Esophagus (tissue), 2 donors: ENCODE measurements at regions not wholly inside any gene's neighbourhood (a gene's known extent, or its start where the extent isn't known, plus 50 kb on each side); places are given as distances from the start of the nearest gene placed in this dataset.

Experiments
- H3K27ac ChIP-seq, 2 donors: one replicate each; pipeline ENCODE4 v1.5.1; 2013; ENCODE audit warnings: low read depth in 2 of 2, mild to moderate bottlenecking in 2 of 2, inconsistent platforms in 1 of 2, low read length in 1 of 2, moderate library complexity in 1 of 2
- H3K27me3 ChIP-seq, 2 donors: one replicate each; pipeline ENCODE4 v1.6.1; 2013; ENCODE audit warnings: low read length in 2 of 2, control low read depth in 1 of 2, mild to moderate bottlenecking in 1 of 2; ENCODE audit not compliant: insufficient read depth in 2 of 2, control insufficient read depth in 1 of 2
- H3K36me3 ChIP-seq, 2 donors: one replicate each; pipeline ENCODE4 v1.6.1; 2013; ENCODE audit warnings: low read length in 1 of 2; ENCODE audit not compliant: control insufficient read depth in 2 of 2, insufficient read depth in 2 of 2
- H3K4me1 ChIP-seq, 2 donors: one replicate each; pipeline ENCODE4 v1.6.1; 2013; ENCODE audit warnings: low read length in 1 of 2; ENCODE audit not compliant: control insufficient read depth in 2 of 2, insufficient read depth in 2 of 2
- H3K4me3 ChIP-seq, 2 donors: one replicate each; pipeline ENCODE4 v1.5.1; 2013; ENCODE audit warnings: low read length in 2 of 2, mild to moderate bottlenecking in 2 of 2, low read depth in 1 of 2, moderate library complexity in 1 of 2
- H3K9me3 ChIP-seq, 2 donors: one replicate each; pipeline ENCODE4 v1.6.1; 2013; ENCODE audit warnings: mild to moderate bottlenecking in 2 of 2, low read depth in 1 of 2, low read length in 1 of 2, moderate library complexity in 1 of 2; ENCODE audit not compliant: control insufficient read depth in 2 of 2, insufficient read depth in 1 of 2
- WGBS, 2 donors: extraction: QIAGEN DNeasy Blood & Tissue Kit; methylation state at CpG; one replicate each; pipeline ENCODE4 v1.1.7; 2013; 5-methylcytosine and 5-hydroxymethylcytosine counted together
- donor health status: healthy with polysubstance abuse.
- donor health status: Bipolar disorder and iron deficiency.

DNA sequence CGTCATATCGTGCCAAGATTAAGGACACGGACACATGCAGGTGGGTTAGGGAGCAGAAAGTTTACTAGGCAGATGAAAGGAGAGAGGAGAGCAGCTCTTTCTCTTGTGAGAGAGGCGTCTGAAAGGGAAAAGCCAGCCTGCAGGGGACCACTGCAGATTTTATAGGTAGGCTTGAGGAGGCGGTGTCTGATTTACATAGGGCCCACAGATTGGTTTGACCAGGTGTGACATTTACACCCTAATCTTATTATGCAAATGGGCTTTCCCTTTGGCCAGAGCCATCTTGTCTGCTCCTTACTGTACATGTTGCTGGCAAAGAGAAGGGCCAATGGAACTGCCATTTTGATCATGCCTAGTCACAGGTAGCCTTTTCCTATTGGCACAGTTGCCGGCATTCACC, 137.2 kb upstream of the TAF11L2 start:
- H3K9me3 ChIP-seq: no peaks in the 10 kb centered on the region
- no peak overlapping the region for H3K4me3 ChIP-seq
- H3K27me3 ChIP-seq: no peaks in the 10 kb centered on the region
- H3K27ac ChIP-seq: no peak overlapping the region
- H3K36me3 ChIP-seq: no peaks in the 10 kb centered on the region
- 92 to 94% methylated on average over 6 of the region's 6 CpGs for WGBS, 2 donors
- H3K4me1 ChIP-seq: peaks cover 0 to 2% of the 10 kb centered on the region in 2 donors

- Histone ChIP-seq H3K4me1 (peaks cover 0 to 2% of the 10 kb centered on the region in 2 donors), H3K27ac (no peak overlapping the region), H3K27me3 (no peaks in the 10 kb centered on the region), H3K36me3 (no peaks in the 10 kb centered on the region), H3K9me3 (no peaks in the 10 kb centered on the region), H3K4me3 (no peak overlapping the region)
- WGBS, 2 donors: 77 to 86% methylated on average over 4 of the region's 4 CpGs
These were observed 136.7 kb upstream of the TAF11L2 start for GRCh38 chr5:17361331-17361730.

- H3K4me3 ChIP-seq: no peak overlapping the region
- H3K9me3 ChIP-seq: no peaks in the 10 kb centered on the region
- H3K4me1 ChIP-seq: no peaks in the 10 kb centered on the region
- no peak overlapping the region for H3K27ac ChIP-seq
- no peaks in the 10 kb centered on the region for H3K36me3 ChIP-seq
- WGBS, 2 donors: 48 to 56% methylated on average over 4 of the region's 4 CpGs
- H3K27me3 ChIP-seq: no peaks in the 10 kb centered on the region
These were observed 132.8 kb upstream of the TAF11L2 start for GRCh38 chr5:17364987-17365810.

DNA sequence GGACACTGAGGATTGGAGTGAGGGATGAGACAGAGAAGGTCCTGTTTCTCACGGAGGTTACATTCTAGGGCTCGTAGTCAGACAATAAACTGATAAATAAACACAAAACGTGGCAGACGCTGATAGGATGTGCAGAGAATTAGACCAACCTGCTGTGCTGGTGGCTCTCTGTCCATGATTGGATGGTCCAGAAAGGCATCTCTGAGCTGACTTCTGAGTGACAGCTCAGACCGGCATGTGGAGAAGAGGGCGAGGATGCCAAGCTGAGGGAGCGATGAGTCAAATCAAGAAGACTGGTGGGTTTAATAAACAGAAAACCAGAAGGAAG, 132.3 kb upstream of the TAF11L2 start:
- no peaks in the 10 kb centered on the region for H3K9me3 ChIP-seq

DNA sequence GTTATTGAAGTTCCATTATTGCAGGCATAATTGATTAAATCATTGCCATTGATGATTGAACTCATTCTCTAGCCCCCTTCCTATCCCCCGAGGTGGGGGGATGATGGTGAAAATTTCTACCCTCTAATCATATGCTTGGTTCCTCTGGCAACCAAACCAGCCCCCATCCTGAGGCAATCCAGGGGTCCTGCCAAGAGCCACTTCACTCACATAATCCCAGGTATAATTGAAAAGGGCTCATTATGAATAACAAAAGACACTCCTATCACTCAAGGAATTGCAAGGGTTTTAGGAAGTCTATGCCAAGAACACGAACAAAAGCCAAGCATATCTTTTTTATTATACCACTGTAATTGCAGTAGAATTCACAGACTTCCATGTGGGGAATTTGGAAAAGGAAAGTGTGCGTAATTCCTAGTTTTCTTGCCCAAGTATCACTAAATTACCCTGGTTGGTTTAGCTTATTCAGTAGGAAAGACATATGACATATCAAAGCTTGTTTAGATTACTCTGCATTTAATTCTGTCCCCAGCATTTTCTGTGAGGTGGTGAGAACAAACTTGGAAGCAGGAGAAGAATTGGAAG, 130.7 kb upstream of the TAF11L2 start:
- H3K27me3 ChIP-seq: no peaks in the 10 kb centered on the region
- WGBS, 2 donors: 70% methylated on average over 3 of the region's 3 CpGs
- H3K9me3 ChIP-seq: no peaks in the 10 kb centered on the region
- H3K36me3 ChIP-seq: no peaks in the 10 kb centered on the region
- H3K4me1 ChIP-seq: no peaks in the 10 kb centered on the region
- H3K4me3 ChIP-seq: no peak overlapping the region
- H3K27ac ChIP-seq: no peak overlapping the region

More for the DNA sequence above, 132.3 kb upstream of the TAF11L2 start:
- Histone ChIP-seq H3K36me3 (no peaks in the 10 kb centered on the region), H3K27me3 (no peaks in the 10 kb centered on the region), H3K4me3 (no peak overlapping the region), H3K4me1 (no peaks in the 10 kb centered on the region), H3K27ac (no peak overlapping the region)
- 62 to 65% methylated on average over 7 of the region's 7 CpGs for WGBS, 2 donors

DNA sequence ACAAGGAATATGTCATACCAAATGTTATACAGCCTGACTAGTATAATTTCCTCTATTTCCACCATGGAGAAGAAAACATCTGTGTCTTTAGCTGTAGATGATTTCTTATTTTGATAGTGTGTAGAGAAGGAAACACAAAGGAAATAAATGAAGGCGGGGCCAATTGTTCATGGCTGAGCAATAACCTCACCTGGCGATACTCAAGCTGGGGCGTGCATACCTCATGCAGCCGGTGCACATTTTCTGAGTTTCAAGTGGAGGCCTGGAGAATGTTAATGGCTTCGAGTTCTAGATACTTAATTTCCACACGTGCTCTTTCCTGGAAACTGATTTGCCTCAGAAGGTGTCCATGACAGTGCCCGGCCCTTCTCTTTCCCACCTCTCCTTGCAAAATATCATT, 127.4 kb upstream of the TAF11L2 start:
- no peak overlapping the region for H3K4me3 ChIP-seq
- no peaks in the 10 kb centered on the region for H3K36me3 ChIP-seq
- H3K9me3 ChIP-seq: no peaks in the 10 kb centered on the region
- H3K27me3 ChIP-seq: no peaks in the 10 kb centered on the region
- no peaks in the 10 kb centered on the region for H3K4me1 ChIP-seq
- no peak overlapping the region for H3K27ac ChIP-seq
- WGBS, 2 donors: 79 to 84% methylated on average over 7 of the region's 7 CpGs

DNA sequence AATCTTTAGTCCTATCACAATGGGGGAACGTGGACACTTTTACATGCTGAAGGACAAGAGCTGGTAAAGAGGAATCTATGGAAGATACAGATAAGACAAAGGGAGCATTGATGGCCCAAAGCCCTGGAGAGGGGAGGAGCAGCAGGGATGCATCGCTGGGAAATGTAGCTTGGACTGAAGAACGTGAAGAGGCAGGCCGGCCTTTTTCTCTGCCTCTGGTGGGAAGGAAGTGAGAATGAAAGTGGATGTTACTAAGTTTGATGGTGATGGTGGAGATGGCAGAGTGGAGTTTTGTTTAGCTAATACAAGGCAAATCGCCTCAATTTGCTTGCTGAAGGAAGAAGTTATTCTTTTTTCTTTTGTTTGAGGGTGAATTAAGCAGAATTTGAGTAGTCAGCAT, 124.6 kb upstream of the TAF11L2 start:
- Histone ChIP-seq H3K27ac (no peak overlapping the region), H3K4me3 (no peak overlapping the region), H3K9me3 (no peaks in the 10 kb centered on the region), H3K4me1 (no peaks in the 10 kb centered on the region), H3K27me3 (no peaks in the 10 kb centered on the region), H3K36me3 (no peaks in the 10 kb centered on the region)
- 62 to 66% methylated on average over 5 of the region's 5 CpGs for WGBS, 2 donors

- Histone ChIP-seq H3K27me3 (no peaks in the 10 kb centered on the region), H3K4me1 (no peaks in the 10 kb centered on the region), H3K4me3 (no peak overlapping the region), H3K9me3 (no peaks in the 10 kb centered on the region), H3K27ac (no peak overlapping the region), H3K36me3 (no peaks in the 10 kb centered on the region)
- WGBS, 2 donors: 59 to 74% methylated on average over 7 of the region's 7 CpGs
These were observed 124.0 kb upstream of the TAF11L2 start for GRCh38 chr5:17373814-17374556.

- Histone ChIP-seq H3K4me1 (no peaks in the 10 kb centered on the region), H3K36me3 (no peaks in the 10 kb centered on the region), H3K4me3 (no peak overlapping the region), H3K27me3 (no peaks in the 10 kb centered on the region), H3K9me3 (no peaks in the 10 kb centered on the region), H3K27ac (no peak overlapping the region)
- 44 to 52% methylated on average over 10 of the region's 10 CpGs for WGBS, 2 donors
These were observed 122.9 kb upstream of the TAF11L2 start for GRCh38 chr5:17374973-17375742.
